D341Med (cell line): ENCODE measurements at regions not wholly inside any gene's neighbourhood (a gene's known extent, or its start where the extent isn't known, plus 50 kb on each side); places are given as distances from the start of the nearest gene placed in this dataset.
"Not testable (repeated sequence)": the region's sequence is repeated elsewhere in the genome, so short reads cannot be mapped to it uniquely, and the experiment has no call there.

Experiments
- DNase-seq: peaks from one replicate; pipeline ENCODE4 v3.0.0; 2012; ENCODE audit warnings: low spot score

- no peak for DNase-seq
Observed at GRCh38 chr9:97773091-97773490, 76.0 kb upstream of the XPA start.

GRCh38 chr9:97773723-97774122, 76.6 kb upstream of the XPA start:
- no peak for DNase-seq

- DNase-seq, result no peak
Observed at GRCh38 chr9:97774673-97775072, 77.5 kb upstream of the XPA start.

GRCh38 chr9:97778740-97779139, 74.3 kb upstream of the FOXE1 start:
- not testable (repeated sequence) for DNase-seq

- no peak for DNase-seq
Observed at GRCh38 chr9:97779608-97780007, 73.4 kb upstream of the FOXE1 start.

- no peak for DNase-seq
Observed at GRCh38 chr9:97781902-97782301, 71.1 kb upstream of the FOXE1 start.

- DNase-seq, result no peak
Observed at GRCh38 chr9:97786341-97786740, 66.7 kb upstream of the FOXE1 start.

GRCh38 chr9:97787551-97787950, 65.5 kb upstream of the FOXE1 start:
- DNase-seq, result no peak

GRCh38 chr9:97788763-97789663, 64.0 kb upstream of the FOXE1 start:
- no peak for DNase-seq

GRCh38 chr9:97790542-97790941, 62.5 kb upstream of the FOXE1 start:
- DNase-seq, result no peak

GRCh38 chr9:97791542-97791941, 61.5 kb upstream of the FOXE1 start:
- DNase-seq, result no peak

GRCh38 chr9:97793067-97793466, 60.0 kb upstream of the FOXE1 start:
- no peak for DNase-seq

GRCh38 chr9:97794666-97795065, 58.4 kb upstream of the FOXE1 start:
- DNase-seq, result no peak

GRCh38 chr9:97796176-97796575, 56.9 kb upstream of the FOXE1 start:
- DNase-seq, result not testable (repeated sequence)

GRCh38 chr9:97801180-97801579, 51.8 kb upstream of the FOXE1 start:
- DNase-seq, result no peak

GRCh38 chr9:97802276-97802675, 50.8 kb upstream of the FOXE1 start:
- no peak for DNase-seq

GRCh38 chr9:97803167-97804058, 49.6 kb upstream of the FOXE1 start:
- peak; percentile 94 for DNase-seq
